ENCODE measurements at regions not wholly inside any gene's neighbourhood (a gene's known extent, or its start where the extent isn't known, plus 50 kb on each side); places are given as distances from the start of the nearest gene placed in this dataset.
"Not testable (repeated sequence)": the region's sequence is repeated elsewhere in the genome, so short reads cannot be mapped to it uniquely, and the experiment has no call there.

DNA sequence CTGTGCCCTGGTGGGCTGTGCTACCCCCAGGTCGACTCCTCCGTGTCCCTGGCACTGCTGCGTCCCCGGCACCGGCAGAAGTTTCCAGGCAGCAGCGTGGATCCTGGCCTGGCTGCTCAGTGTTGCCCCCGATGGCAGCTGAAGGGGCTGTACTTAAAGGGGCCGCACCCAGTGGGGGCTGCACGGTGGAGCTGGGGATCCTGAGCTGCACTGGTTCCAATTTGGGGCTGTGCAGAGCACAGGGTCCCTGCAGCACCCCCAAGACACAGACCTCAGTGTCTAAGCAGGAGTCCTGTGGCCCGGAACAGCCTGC lies 253.8 kb downstream of the ANKRD30B start:
- TF ChIP-seq, protein P1, sequence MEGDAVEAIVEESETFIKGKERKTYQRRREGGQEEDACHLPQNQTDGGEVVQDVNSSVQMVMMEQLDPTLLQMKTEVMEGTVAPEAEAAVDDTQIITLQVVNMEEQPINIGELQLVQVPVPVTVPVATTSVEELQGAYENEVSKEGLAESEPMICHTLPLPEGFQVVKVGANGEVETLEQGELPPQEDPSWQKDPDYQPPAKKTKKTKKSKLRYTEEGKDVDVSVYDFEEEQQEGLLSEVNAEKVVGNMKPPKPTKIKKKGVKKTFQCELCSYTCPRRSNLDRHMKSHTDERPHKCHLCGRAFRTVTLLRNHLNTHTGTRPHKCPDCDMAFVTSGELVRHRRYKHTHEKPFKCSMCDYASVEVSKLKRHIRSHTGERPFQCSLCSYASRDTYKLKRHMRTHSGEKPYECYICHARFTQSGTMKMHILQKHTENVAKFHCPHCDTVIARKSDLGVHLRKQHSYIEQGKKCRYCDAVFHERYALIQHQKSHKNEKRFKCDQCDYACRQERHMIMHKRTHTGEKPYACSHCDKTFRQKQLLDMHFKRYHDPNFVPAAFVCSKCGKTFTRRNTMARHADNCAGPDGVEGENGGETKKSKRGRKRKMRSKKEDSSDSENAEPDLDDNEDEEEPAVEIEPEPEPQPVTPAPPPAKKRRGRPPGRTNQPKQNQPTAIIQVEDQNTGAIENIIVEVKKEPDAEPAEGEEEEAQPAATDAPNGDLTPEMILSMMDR (IDR thresholded peaks at IDR 0.05) = not testable (repeated sequence)
- not testable (repeated sequence) for TF ChIP-seq POLR2A (IDR thresholded peaks at IDR 0.05)
